SKM-1 treated with dmso at 0.1 percent for 144 hours (cell line): ENCODE measurements at regions not wholly inside any gene's neighbourhood (a gene's known extent, or its start where the extent isn't known, plus 50 kb on each side); places are given as distances from the start of the nearest gene placed in this dataset.

Experiments
- DNase-seq: peaks from one replicate; lab custom pipeline; 2025; ENCODE audit not compliant: unreplicated experiment; lab: John Stamatoyannopoulos, UW

DNA sequence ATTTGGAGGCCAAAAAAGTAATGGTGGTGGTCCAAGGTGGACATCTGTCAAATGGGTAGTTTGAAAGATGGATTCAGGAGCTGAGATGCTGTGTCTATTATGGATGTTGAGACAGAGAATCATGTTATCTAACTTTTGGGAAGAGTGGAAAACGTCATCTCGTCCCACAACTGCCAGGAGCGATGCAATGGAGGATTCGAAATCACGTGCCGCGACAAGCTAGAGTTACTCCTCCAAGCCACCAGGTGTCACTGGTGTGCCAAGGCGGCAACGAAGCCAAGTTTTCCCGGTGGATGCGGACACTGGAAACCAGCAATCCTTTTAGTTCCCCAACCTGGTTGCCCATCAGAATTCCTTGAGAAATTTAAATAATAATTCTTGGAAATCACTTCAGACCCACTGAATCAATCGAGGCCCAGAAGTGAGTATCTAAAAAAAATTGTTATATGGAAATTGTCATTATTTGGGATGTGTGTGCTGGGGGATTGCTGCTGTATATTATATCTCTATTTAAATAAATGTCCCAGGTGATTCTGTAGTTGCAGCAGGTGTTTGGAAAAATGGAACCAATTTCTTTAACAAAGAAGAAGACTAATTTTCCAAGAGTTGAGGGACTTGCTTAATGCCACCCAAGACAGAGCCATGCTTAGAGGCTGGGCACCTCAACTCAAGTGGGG lies 206.1 kb downstream of the HAPSTR1 start:
- DNase-seq, result no peak

DNA sequence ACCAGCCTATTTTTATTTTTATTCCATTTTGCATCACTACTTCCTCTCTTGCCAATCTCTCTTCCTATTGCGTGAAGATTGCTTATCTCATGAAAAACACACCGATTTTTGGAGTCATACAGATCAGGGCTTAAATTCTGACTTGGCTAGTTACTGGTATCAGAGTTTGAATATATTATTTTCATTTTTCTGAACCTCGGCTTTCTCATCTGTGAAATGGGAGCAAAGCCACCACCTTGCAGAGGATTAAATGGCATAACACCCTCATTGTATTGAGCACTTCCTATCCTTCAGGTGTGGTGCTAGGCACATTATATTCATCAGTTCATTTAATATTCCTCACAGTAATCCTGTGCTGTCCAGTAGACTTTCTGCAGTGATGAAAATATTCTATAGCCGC lies 208.8 kb downstream of the HAPSTR1 start:
- no peak for DNase-seq

- no peak for DNase-seq
Measured at GRCh38 chr16:9302072-9302471, 210.6 kb downstream of the HAPSTR1 start.

GRCh38 chr16:9306753-9307152 lies 215.3 kb downstream of the HAPSTR1 start:
- DNase-seq, result no peak

DNA sequence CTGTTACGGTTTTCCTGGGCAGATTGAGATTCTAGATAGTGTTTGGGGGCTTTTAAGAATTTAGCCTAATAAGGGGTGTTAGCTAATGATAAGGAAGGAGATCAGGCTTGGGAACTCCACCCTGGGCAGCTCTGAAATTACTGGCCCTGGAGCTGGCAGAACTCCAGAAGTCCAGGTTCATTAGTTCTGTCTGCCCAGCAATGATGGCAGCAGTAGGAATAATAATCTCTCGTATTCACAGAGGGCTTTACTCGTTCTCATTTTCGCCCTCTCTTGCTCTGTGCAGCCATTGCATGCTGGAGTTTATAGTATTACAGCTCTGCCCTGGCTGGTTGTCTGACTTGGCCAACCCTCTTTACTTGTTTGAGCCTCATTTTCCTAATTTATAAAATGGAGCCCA lies 216.0 kb downstream of the HAPSTR1 start:
- DNase-seq, result no peak

DNA sequence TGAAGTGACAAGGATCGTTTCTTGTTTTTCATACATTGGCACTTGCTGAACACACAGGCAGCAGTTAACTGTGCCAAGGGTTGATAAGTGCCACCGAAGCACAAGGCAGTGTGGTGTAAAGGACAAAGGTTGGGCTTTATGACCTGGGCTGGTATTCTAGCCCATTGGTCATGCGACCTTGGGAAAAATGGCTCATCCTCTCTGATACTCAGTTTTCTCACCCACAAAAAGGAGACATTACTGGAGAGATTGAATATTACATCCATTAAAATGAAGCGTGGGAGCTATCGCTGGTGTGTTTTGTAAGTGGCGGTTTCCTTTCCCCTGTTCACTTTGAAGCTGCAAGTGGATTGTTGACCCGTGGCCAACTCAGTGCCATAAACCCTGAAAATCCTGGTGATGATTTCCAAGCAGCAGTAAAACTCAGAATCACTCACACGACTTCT lies 216.9 kb downstream of the HAPSTR1 start:
- no peak for DNase-seq

- no peak for DNase-seq
Measured at GRCh38 chr16:9308850-9309249, 217.4 kb downstream of the HAPSTR1 start.

DNA sequence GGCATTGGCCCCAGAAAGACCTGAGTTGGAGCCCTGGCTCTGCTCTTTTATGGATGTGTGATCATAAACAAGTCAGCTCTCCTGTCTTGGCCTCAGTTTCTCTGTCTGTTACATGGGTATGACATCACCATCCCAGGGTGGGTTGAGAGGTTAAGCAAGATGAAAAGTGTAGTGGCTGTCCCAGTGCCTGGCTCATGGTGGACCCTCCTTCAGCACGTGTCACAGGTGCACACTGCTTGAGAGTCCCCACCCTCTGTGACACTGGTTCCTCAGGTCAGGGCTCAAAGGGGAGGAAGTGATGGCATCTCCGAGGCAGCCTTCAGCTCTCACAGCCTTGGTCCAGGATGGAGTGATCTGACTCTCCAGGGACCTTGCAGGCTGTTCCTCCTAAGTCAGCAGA lies 218.4 kb downstream of the HAPSTR1 start:
- no peak for DNase-seq

- DNase-seq, result no peak
Measured at GRCh38 chr16:9311303-9311954, 220.0 kb downstream of the HAPSTR1 start.

GRCh38 chr16:9316008-9316407 lies 224.6 kb downstream of the HAPSTR1 start:
- DNase-seq, result no peak

- no peak for DNase-seq
Measured at GRCh38 chr16:9316615-9317014, 225.2 kb downstream of the HAPSTR1 start.

DNA sequence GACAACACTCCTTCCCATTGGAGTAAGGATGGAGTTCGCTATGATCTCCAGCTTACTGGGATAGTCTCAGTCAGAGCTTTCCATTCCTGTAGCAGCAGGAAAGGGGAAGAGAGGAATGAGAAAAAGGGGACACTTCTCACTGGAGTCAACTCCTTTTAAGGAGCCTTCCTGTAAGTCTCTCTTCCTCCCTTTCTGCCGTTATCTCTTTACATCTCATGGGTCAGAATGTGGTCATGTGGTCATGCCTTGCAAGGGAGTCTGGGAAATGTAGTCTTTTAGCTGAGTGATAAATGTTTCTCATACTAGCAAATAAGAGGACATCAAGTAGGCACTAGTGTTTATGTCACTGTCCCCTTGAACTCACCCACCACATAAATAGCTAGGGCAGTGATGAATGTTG lies 227.3 kb downstream of the HAPSTR1 start:
- no peak for DNase-seq

GRCh38 chr16:9322769-9323168 lies 231.3 kb downstream of the HAPSTR1 start:
- no peak for DNase-seq

GRCh38 chr16:9323170-9323569 lies 231.7 kb downstream of the HAPSTR1 start:
- DNase-seq, result no peak

- DNase-seq, result no peak
Measured at GRCh38 chr16:9327253-9327652, 235.8 kb downstream of the HAPSTR1 start.

GRCh38 chr16:9328411-9328810 lies 237.0 kb downstream of the HAPSTR1 start:
- DNase-seq, result no peak

GRCh38 chr16:9330095-9330494 lies 238.7 kb downstream of the HAPSTR1 start:
- no peak for DNase-seq

- DNase-seq, result no peak
Measured at GRCh38 chr16:9331503-9331902, 240.1 kb downstream of the HAPSTR1 start.

DNA sequence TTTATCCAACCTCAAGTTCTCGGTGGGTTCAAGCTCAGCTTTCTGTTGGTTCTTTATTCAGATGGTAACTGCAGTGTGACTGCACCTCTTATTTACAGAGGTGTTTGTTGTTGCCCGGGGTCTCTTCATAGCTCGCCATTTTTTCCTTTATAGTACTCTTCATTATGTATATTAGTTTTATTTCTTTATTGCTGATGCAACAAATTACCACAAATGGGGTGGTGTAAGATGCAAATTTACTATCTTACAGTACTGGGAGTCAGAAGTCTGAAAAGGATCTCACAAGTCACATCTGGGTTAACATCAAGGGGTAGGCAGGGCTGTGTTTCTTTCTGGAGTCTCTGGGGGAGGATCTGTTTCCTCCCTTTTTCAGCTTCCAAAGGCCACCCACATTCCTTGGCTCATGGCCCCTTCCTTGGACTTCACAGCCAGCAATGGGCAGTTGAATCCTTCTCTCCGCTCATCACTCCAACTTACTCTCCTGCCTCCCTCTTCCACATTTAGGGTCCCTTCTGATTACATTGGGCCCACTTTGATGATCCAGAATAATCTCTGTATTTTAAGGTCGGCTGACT lies 241.2 kb downstream of the HAPSTR1 start:
- DNase-seq, result no peak

- DNase-seq, result no peak
Measured at GRCh38 chr16:9333469-9333868, 242.0 kb downstream of the HAPSTR1 start.

- DNase-seq, result no peak
Measured at GRCh38 chr16:9334103-9334502, 242.7 kb downstream of the HAPSTR1 start.

GRCh38 chr16:9337308-9338032 lies 246.0 kb downstream of the HAPSTR1 start:
- no peak for DNase-seq
